Heart right ventricle (tissue), 16 donors: ENCODE measurements at regions not wholly inside any gene's neighbourhood (a gene's known extent, or its start where the extent isn't known, plus 50 kb on each side); places are given as distances from the start of the nearest gene placed in this dataset.
A peak's percentile ranks its signal among the peaks of the same experiment; 100 is the strongest.

ENCODE experiments used
- ATAC-seq, 8 donors: fragments of 200-7000 bp; cut with Tn5 transposase; one replicate each; pipeline ENCODE4 v1.9.1; 2020; ENCODE audit warnings: mild to moderate bottlenecking in 8 of 8, moderate library complexity in 8 of 8, moderate number of reproducible peaks in 1 of 8
- DNase-seq, 2 donors: peaks; one replicate each; pipeline ENCODE4 v3.0.0-alpha.2; 2020
- H3K27ac ChIP-seq, 10 donors: fragments of 200-600 bp; sonication (generic) in 2 of 10; one replicate each; pipeline versions ENCODE4 v1.5.0 to v1.8.0; 2020 to 2022; ENCODE audit warnings: mild to moderate bottlenecking in 3 of 10
- H3K27me3 ChIP-seq, 7 donors: fragments of 200-600 bp; one replicate each; pipeline ENCODE4 v1.8.0; 2021 to 2022; ENCODE audit warnings: mild to moderate bottlenecking in 2 of 7
- H3K36me3 ChIP-seq, 9 donors: fragments of 200-600 bp; sonication (generic) in 1 of 9; one replicate each; pipeline versions ENCODE4 v1.5.0 to v1.8.0; 2020 to 2022; ENCODE audit warnings: mild to moderate bottlenecking in 2 of 9
- H3K4me1 ChIP-seq, 9 donors: fragments of 200-600 bp; sonication (generic) in 1 of 9; one replicate each; pipeline versions ENCODE4 v1.5.0 to v1.8.0; 2020 to 2022; ENCODE audit warnings: mild to moderate bottlenecking in 4 of 9
- H3K4me3 ChIP-seq, 10 donors: fragments of 200-600 bp; sonication (generic) in 2 of 10; one replicate each; pipeline versions ENCODE4 v1.5.0 to v1.8.0; 2020 to 2022; ENCODE audit warnings: mild to moderate bottlenecking in 7 of 10, moderate library complexity in 2 of 10
- H3K9me3 ChIP-seq, 11 donors: fragments of 200-600 bp in 10 of 11; sonication (generic) in 2 of 11; one replicate each; pipeline versions ENCODE4 v1.5.0 to v1.8.0; 2013 to 2022; ENCODE audit warnings: mild to moderate bottlenecking in 2 of 11, control low read depth in 1 of 11, moderate library complexity in 1 of 11
- CTCF ChIP-seq, 9 donors: fragments of 200-600 bp; sonication (generic) in 2 of 9; IDR thresholded peaks; one replicate each; pipeline versions ENCODE4 v1.5.0 to v1.8.0; 2021 to 2022; ENCODE audit warnings: antibody characterized with exemption in 9 of 9, mild to moderate bottlenecking in 5 of 9, moderate library complexity in 1 of 9
- WGBS, 2 donors: extraction: QIAGEN DNeasy Blood & Tissue Kit; methylation state at CpG; one replicate each; pipeline ENCODE4 v1.1.7; 2013; ENCODE audit warnings: inconsistent platforms in 1 of 2; 5-methylcytosine and 5-hydroxymethylcytosine counted together
- intact Hi-C, 10 donors: fragments of 100-400 bp; cut with DNase I; formaldehyde crosslinking; loops; one replicate each; pipeline versions ENCODE4 v1.11.1 to v1.14.2; 2022
- donor health status: Arrhythmogenic right ventricular cardiomyopathy.
- donor health status: ischemic (EF 13 %, LVEDD 7.1; RV severe dilation, severe dysfunction).
- donor health status: healthy with polysubstance abuse.
- donor health status: DM: no; HTN: yes; CAD: no.
- donor health status: DM: no; HTN: no; CAD: no.
- donor health status: ischemic (EF 25% LVEDD 6.9; RV normal size, moderate dysfunction).
- donor health status: ischemic (EF 25% LVEDD 5.7; RV mildly dilated, moderate dysfunction).
- donor health status: healthy.
- donor health status: DM: yes; HTN: yes; CAD: no.
- donor health status: Ischemic cardiomyopathy.
- donor health status: ischemic (EF 35%, LVEDD 5.7; RV mildly dilated, moderate dysfunction).
- donor health status: nonischemic (EF 11% LVEDD 7.7; RV severe dilation, severe dysfunction).
- donor health status: DM: yes; HTN: yes; CAD: no.
- donor health status: PGD.
- donor health status: ischemic (EF 29% LVEDD 5.4; RV normal size, mild dysfunction).
- donor health status: nonischemic (EF 23%, LVEDD 6.1; RV moderate dilation, normal function).

GRCh38 chr16:86672179-86672863, 94.0 kb downstream of the FOXL1 start:
- Histone ChIP-seq H3K36me3 (no peaks in the 10 kb centered on the region), H3K27ac (peak overlapping the region in 7 of 10 donors; percentile 10 to 76 (median 58)), H3K4me1 (peaks cover 0 to 38% (median 19%) of the 10 kb centered on the region in 9 donors), H3K4me3 (no peak overlapping the region), H3K27me3 (peaks cover 0 to 57% (median 28%) of the 10 kb centered on the region in 7 donors), H3K9me3 (peaks cover 0 to 7% (median 0%) of the 10 kb centered on the region in 11 donors)
- DNase-seq, result no peak
- TF ChIP-seq CTCF (IDR thresholded peaks at IDR 0.05), result no peak
- intact Hi-C loops, result no loop called here
- ATAC-seq, result no peak
- WGBS, 2 donors, result 60 to 69% methylated on average over 17 of the region's 17 CpGs

- intact Hi-C loops, result no loop called here
- 88 to 91% methylated on average over 4 of the region's 4 CpGs for WGBS, 2 donors
- Histone ChIP-seq H3K4me1 (peaks cover 0 to 36% (median 16%) of the 10 kb centered on the region in 9 donors), H3K4me3 (no peak overlapping the region), H3K27ac (no peak overlapping the region), H3K36me3 (no peaks in the 10 kb centered on the region), H3K9me3 (peaks cover 0 to 7% (median 0%) of the 10 kb centered on the region in 11 donors), H3K27me3 (peaks cover 0 to 62% (median 33%) of the 10 kb centered on the region in 7 donors)
- no peak for ATAC-seq
- TF ChIP-seq CTCF (IDR thresholded peaks at IDR 0.05), result no peak
- DNase-seq, result no peak
These were observed 95.0 kb downstream of the FOXL1 start for GRCh38 chr16:86673090-86673955.

GRCh38 chr16:86673956-86674453, 95.7 kb downstream of the FOXL1 start:
- Histone ChIP-seq H3K4me3 (no peak overlapping the region), H3K27me3 (peaks cover 0 to 62% (median 33%) of the 10 kb centered on the region in 7 donors), H3K27ac (no peak overlapping the region), H3K9me3 (peaks cover 0 to 7% (median 0%) of the 10 kb centered on the region in 11 donors), H3K36me3 (no peaks in the 10 kb centered on the region), H3K4me1 (peaks cover 0 to 32% (median 9%) of the 10 kb centered on the region in 9 donors)
- ATAC-seq (no peak), DNase-seq (no peak)
- WGBS, 2 donors, result 95 to 97% methylated on average over 3 of the region's 3 CpGs
- TF ChIP-seq CTCF (IDR thresholded peaks at IDR 0.05), result no peak
- intact Hi-C loops, result no loop called here

DNA sequence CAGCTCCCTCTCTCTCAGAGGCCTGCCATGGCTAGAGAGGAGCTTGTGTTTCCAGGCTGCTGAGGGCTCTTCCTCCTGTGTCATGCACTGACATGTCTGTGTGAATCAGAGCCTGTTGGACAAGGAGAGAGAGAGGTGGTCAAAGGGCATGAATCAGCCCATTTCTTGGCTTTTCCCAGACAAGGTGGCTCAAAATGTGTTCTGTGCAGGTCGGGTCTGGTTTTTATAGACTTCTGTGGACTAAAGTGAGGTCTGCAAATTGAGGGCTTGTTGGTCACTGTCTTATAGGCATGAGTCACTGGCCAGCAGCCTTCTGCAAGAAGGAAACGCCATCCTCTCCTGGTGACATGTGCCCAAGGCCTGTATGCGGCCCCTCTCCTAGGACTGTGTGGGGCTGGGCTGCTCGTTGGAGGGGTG, 97.9 kb downstream of the FOXL1 start:
- Histone ChIP-seq H3K27ac (no peak overlapping the region), H3K4me1 (peaks cover 0 to 24% (median 6%) of the 10 kb centered on the region in 9 donors), H3K4me3 (no peak overlapping the region), H3K27me3 (peaks cover 0 to 54% (median 32%) of the 10 kb centered on the region in 7 donors), H3K9me3 (peaks cover 0 to 12% (median 0%) of the 10 kb centered on the region in 11 donors), H3K36me3 (no peaks in the 10 kb centered on the region)
- DNase-seq (no peak), ATAC-seq (no peak)
- TF ChIP-seq CTCF (IDR thresholded peaks at IDR 0.05), result no peak
- intact Hi-C loops, result no loop called here
- 86 to 91% methylated on average over 4 of the region's 4 CpGs for WGBS, 2 donors
